HG02840 (cell line): ENCODE measurements at regions not wholly inside any gene's neighbourhood (a gene's known extent, or its start where the extent isn't known, plus 50 kb on each side); places are given as distances from the start of the nearest gene placed in this dataset.

Source experiments
- ATAC-seq: cut with Tn5 transposase; IDR thresholded peaks from one replicate; pipeline ENCODE4 v1.9.1; 2021; ENCODE audit warnings: mild to moderate bottlenecking, moderate library complexity, moderate number of reproducible peaks; ENCODE audit not compliant: unreplicated experiment, low FRiP score

GRCh38 chr10:128713874-128714570 is 587.8 kb upstream of the MKI67 start:
- no peak for ATAC-seq

DNA sequence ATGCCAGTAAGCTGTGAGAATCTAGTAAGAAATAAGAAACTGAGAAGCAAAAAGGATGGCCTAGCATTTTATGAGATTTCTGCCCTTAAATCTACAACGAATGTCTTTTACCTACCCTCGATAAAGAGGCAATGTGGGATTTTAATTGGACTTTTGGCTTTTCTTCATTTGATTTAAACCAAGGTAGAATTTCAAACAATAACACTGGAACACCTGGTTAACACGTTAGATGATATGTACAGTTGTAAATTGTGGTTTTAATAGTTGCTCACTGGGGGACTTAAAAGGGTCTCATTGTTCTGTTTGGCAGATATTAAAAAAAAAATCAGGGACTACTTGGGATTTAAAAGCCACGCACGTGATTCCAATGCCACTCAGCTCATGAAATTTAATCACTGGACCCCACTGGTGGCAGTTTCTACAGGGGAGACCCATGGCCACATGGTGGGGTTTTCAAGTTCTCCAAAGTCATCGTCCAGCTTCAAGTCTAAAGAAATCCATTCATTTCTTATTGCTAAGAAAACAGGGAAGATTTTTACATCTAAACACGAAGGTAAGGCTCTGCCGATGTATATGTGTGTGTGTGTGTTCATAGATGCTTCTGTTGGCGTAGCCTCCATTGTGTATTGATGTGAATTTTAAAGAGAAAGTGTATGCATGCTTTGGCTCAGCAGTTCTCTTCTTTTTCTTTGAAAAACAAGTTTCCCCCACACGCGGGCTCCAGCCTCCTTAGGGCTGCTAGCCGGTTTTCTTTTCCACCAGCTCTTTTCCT is 588.6 kb upstream of the MKI67 start:
- ATAC-seq: no peak

DNA sequence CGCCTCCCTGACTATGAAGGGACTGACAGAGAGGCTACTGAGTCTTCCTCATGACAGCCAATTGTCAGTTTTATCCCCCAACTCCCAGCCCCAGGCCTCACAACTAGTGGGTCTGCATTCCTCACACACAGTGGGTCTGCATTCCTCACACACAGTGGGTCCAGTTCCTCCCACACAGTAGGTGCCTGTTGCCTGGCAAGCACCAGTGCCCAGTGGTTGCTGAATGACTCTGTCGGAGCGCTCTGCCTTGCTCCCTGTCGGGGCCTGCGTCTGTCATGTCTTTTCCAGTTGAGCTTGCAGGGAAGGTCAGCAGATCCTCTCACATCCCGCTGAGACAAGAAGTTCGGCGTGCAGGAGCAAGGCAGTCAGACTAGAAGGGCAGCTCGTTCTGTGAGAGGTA is 590.0 kb upstream of the MKI67 start:
- no peak for ATAC-seq

GRCh38 chr10:128721963-128722445 is 595.8 kb upstream of the MKI67 start:
- no peak for ATAC-seq

- no peak for ATAC-seq
Measured at GRCh38 chr10:128722947-128723346, 596.7 kb upstream of the MKI67 start.

GRCh38 chr10:128723631-128724205 is 597.5 kb upstream of the MKI67 start:
- ATAC-seq: no peak

- no peak for ATAC-seq
Measured at GRCh38 chr10:128725531-128725930, 599.3 kb upstream of the MKI67 start.

DNA sequence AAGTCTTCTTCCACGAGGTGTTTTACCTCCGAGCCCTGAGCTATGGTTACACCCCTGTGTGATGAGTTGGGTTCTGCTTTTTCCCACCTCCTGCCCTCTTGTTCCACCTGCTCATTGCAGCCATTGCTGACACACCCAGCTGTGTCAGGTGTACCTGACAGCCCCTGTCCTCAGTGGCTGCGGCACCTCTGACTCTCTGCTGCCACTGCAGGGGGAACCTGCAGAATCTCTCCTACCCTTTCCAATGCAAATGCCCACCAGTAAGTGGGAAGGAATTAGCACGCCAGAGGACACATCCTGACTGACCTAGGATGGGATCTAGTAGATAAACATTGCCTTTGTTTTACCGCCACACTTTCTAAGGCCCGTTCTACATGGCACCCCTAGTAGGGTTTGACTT is 600.9 kb upstream of the MKI67 start:
- ATAC-seq: no peak

DNA sequence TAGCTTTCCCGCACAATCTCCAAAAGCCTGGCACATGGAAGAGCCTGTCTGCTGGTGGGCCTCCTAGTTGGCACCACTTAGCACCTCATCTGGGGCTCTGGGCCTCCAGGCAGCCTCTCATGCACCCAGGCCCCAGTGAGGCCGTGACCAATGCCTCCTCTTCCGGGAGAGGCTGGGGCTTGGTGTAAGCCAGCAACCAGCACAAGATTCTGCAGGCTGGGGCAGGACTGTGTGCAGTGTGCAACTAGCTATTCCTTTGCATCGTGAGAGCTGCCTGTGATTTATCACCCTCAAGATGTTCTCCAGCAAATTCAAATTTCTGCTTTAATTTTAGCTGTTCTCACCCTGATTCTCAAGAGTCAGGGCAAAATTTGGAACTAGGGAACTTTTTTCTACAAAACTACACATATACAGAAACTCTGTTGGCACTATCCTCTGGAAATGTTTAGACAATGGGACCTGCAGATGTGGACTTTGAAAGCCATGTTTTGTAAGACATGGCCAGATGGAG is 603.7 kb upstream of the MKI67 start:
- no peak for ATAC-seq

DNA sequence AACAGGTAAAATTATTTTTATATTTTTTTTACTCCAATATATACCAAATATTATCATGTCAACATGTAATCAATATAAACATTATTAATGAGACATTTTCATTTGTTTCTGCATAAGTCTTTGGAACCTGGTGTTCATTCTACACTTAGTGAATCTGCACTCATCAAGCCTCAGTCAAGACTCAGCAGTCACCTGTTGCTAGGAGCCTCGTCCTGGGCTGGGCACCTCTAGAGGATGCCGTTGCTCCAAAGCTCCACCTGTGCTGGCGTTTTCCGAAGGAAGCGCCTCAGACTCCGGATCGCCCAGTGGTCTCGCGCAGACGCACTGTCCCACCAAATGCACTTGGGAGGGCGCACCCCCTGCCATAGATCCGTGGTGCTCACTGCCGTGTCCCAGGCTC is 604.7 kb upstream of the MKI67 start:
- ATAC-seq: no peak

GRCh38 chr10:128734161-128734560 is 607.9 kb upstream of the MKI67 start:
- ATAC-seq: no peak

- ATAC-seq: no peak
Measured at GRCh38 chr10:128734734-128735133, 608.5 kb upstream of the MKI67 start.

- ATAC-seq: no peak
Measured at GRCh38 chr10:128735996-128736395, 609.8 kb upstream of the MKI67 start.

DNA sequence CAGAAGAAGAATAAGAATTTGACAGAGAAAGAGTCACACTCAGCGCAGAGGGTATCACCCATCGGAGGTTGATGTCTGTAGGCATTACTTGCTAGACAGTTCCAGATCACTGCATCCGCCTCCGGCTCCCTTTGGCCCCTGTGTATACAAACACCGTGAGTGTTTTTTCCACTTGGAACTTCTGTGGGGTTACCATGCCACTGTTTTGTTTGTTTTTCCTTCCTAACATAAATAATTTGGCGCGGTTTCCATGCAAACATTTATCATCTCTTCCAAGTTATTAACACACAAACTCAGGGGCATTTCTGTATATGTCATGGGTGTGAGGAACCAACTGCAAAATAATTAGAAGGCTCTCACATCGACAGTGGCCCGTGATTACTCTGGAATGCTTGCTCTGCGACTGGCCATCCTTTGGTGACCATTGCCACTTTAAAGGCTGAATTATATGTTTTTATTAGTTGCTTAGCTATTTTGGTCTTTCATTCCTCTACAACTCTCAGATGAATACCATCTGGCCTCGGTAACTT is 612.2 kb upstream of the MKI67 start:
- no peak for ATAC-seq

GRCh38 chr10:128739930-128740329 is 613.7 kb upstream of the MKI67 start:
- ATAC-seq: no peak

DNA sequence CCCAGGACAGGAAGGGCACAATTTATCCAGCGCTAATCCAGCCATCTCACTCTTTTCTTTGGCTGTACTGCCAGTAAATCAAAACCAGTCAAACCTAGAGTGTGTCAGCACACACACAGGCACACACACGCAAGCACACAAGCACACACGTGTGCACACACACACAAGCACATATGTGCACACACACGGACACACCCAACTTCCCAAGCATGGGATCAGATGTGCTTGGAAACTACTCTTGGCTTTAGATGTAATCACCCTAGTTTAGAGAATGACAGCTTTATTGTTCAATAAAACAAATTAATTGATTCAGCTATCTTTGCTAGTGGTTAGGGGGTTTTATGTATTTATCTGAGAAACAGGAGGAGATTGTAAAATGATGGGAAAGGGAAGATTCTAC is 615.0 kb upstream of the MKI67 start:
- ATAC-seq: no peak

- ATAC-seq: no peak
Measured at GRCh38 chr10:128741680-128742079, 615.5 kb upstream of the MKI67 start.

- no peak for ATAC-seq
Measured at GRCh38 chr10:128744092-128744491, 617.9 kb upstream of the MKI67 start.

- no peak for ATAC-seq
Measured at GRCh38 chr10:128744811-128745305, 618.6 kb upstream of the MKI67 start.

DNA sequence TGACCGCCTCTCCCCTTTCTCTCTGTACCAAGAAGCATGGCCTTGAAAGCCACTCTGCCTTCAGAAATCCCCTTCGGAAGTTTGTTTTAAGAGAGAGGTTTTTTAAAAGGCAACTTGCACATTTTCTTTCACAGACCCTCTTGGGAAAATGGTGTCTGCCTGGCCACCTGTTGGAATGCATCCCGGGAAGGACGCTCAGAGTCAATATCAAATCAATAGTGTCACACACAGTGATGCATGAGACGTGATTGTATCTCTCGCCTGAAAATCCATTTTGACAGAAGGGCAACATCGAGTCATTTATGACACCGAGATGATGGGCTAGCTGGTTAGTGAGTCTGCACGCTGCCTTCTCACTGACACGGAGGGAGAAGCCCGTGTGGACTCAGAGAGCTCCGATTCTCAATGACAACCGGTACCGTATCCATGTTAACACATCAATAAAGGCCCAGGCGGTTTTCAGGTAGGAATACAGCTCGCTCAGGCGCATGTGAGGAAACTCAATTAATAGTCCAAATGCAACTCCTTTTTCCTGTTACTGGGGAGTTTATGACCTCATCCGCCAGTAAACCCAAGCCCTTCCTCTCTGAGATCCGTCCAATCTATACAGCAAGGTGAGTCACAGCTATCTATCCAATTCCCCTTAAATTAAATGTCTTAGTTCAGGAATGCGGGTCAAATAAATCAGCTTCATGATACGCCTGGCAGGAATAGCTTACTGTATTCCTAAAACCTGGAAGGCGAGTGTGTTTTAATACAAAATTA is 621.5 kb upstream of the MKI67 start:
- ATAC-seq: no peak
